GM12873 (cell line): ENCODE measurements at regions not wholly inside any gene's neighbourhood (a gene's known extent, or its start where the extent isn't known, plus 50 kb on each side); places are given as distances from the start of the nearest gene placed in this dataset.

Experiments
- TF ChIP-seq, protein P1 (sequence below): IDR thresholded peaks from 2 replicates; pipeline ENCODE4 v1.5.1; 2012; ENCODE audit warnings: low read depth, mild to moderate bottlenecking, moderate library complexity, low read length, control low read depth; ENCODE audit not compliant: insufficient read depth; ENCODE audit errors: missing control alignments

DNA sequence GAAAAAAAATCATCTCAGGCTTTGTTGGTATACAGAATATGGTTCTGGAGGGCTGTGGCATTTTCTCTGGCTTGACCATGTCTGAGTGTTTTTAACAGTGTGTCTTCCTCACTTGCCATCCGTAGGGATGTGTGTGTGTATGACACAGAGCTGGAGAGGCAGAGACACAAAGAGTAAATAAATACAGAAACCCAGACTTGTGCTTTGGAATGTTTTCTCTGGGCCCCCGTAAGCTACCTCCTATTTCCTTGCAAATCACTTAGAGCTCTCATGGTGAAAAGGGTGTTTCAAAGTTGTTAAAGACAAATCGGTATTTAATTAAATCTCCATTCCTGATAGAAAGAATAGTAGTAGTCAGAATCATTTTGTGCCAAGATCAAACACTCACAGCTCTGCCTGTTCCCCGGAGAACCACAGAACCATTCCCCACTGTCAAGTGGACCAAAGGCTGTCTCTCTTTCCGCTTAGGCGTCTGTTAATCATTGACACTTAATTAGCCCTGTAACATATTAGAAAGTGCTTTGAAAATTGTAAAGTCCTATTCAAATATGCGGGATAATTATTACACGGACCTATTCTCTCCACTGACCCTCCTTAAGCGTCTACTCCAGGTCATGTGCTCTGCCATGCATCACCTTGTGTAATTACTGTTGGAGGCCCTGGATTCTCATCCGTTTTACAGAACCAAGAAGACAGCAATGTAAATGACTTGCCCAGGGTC lies 313.6 kb upstream of the TLE3 start:
- TF ChIP-seq, protein P1, sequence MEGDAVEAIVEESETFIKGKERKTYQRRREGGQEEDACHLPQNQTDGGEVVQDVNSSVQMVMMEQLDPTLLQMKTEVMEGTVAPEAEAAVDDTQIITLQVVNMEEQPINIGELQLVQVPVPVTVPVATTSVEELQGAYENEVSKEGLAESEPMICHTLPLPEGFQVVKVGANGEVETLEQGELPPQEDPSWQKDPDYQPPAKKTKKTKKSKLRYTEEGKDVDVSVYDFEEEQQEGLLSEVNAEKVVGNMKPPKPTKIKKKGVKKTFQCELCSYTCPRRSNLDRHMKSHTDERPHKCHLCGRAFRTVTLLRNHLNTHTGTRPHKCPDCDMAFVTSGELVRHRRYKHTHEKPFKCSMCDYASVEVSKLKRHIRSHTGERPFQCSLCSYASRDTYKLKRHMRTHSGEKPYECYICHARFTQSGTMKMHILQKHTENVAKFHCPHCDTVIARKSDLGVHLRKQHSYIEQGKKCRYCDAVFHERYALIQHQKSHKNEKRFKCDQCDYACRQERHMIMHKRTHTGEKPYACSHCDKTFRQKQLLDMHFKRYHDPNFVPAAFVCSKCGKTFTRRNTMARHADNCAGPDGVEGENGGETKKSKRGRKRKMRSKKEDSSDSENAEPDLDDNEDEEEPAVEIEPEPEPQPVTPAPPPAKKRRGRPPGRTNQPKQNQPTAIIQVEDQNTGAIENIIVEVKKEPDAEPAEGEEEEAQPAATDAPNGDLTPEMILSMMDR = no peak

DNA sequence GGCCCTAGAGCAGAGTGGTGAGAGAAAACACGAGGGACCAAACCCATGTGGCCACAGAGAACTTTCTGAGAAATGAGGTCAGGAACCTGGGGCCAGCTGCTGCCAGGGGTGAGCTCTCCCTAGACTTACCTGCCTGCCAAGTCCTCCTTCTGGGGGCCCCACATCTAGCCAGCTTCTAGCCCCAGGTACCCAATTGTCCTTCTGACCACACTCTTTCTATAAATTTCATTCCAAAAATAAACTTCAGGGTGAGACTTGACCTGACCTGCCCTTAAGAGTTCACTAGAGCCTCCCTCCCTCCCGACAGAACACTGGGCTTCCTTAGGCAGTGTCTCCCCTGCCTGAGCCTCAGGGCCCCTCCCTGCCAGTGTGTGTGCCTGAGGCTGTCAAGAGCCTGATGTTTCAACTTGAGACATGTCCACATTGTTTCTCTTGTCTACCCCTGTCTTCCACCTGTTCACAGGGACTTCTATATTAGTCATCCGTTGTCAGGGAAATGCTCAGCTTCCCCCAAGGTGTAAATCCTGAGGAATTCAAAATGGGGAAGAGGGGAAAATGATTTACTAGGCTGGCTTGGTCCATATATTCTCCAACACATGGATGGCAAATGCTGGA lies 312.8 kb upstream of the TLE3 start:
- TF ChIP-seq, protein P1 = no peak

DNA sequence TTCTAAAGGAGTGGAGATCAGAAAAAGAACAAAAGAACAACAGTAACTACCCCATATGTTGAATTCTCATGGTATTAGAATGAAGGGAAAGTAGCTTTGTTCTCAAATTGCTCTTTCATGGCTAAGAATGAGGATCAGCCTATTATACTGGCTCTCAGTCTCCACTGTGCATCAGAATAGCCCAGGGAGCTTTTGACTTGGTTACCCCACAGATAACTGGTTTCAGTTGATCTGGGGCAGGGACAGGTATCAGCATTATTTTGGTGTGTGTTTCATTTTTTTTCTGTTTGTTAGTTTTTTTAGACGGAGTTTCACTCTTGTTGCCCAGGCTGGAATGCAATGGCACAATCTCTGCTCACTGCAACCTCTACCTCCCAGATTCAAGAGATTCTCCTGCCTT lies 311.7 kb upstream of the TLE3 start:
- TF ChIP-seq, protein P1 = no peak

GRCh38 chr15:70407955-70408354 lies 310.2 kb upstream of the TLE3 start:
- TF ChIP-seq, protein P1 = no peak

DNA sequence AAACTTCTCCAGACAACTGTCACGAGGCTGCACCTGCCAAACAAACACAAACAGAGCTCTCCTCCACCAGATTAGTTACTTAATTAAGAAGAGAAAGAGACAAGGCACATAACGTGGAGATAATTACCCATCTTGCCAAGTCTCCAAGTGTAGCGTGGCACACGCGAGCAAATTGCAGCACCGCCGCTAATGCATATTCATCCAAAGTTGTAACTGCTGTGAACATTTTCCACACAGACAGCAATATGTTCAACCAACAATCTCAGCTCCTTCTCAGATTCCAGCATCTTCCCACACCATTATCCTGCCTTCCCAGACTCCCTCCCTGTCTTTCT lies 309.6 kb upstream of the TLE3 start:
- TF ChIP-seq, protein P1 = no peak

DNA sequence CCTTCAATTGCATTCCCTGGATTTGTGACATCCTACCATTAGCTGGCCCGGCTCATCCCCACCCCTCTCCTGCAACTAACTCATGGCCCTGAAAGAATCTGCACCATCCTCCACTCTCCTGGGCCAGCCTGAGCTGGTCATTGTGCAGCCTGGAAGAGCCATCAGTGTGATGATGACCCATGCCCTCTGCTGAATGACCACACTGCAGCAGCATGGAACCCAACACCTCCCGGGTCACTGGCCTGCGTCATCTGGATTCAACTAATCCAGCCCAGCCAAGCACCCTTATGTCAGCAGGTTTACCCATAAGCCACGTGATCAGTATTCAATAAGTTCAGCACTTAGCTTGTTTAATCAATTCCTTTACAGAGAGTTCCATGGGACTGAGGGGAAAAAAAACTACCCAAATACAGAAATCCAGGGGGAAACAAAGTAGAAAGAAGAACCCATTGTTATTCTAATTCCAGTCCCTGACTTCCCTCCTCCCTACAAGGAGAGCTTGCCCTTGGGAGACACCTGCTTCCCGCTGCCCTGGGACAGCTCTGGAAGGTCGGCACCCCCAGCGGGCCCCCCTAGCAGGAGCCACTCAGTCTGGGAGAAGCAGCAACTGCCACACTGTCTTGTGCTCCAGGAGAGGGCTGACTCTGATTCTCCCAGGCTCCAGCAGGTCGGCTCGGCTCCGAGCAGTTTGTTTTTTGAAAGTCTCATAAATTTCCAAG lies 309.1 kb upstream of the TLE3 start:
- TF ChIP-seq, protein P1 = no peak

DNA sequence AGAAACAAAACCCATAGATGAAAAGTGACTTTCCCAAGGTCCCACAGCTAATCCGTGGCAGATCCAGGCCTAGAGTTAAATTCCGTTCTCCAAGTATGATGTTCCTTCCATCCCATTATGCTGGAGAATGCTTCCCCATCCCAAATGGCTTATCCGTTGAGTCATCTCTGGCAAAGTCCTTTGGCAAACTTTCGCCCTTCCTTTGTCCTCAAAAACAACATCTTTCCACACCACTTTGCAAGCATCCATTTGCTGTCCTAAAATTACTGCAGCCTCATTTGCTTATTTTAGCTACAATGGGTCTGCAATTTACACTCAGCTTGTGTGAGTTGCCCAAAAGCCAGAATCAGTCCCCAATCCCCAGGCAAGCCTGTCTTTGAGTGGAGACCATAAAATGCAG lies 304.0 kb upstream of the TLE3 start:
- TF ChIP-seq, protein P1 = no peak
